ENCODE measurements at regions not wholly inside any gene's neighbourhood (a gene's known extent, or its start where the extent isn't known, plus 50 kb on each side); places are given as distances from the start of the nearest gene placed in this dataset.

GRCh38 chr11:44397586-44398178, 87.7 kb upstream of the ALX4 start:
- Histone ChIP-seq H4K91ac (ENCODE audit: low read depth, low read length) (no peak overlapping the region), H3K4me3 (ENCODE audit: low read depth, low read length) (no peak overlapping the region), H4K12ac (ENCODE audit: low read depth, low read length) (no peak overlapping the region), H3K9me3 (ENCODE audit: insufficient read depth, low read depth, low read length) (peaks cover 5% of the 10 kb centered on the region), H3K79me1 (ENCODE audit: low read length) (no peaks in the 10 kb centered on the region), H3K79me2 (ENCODE audit: control insufficient read depth, insufficient read depth, low read length, poor library complexity) (no peaks in the 10 kb centered on the region), H3K23ac (ENCODE audit: low read length) (no peak overlapping the region), H3K36me3 (ENCODE audit: control insufficient read depth in 1 of 2, insufficient read depth in 2 of 2, low read length in 2 of 2) (no peaks in the 10 kb centered on the region), H2AFZ (ENCODE audit: insufficient read depth, low read length, poor library complexity) (no peak overlapping the region), H2AK5ac (ENCODE audit: low read length) (no peak overlapping the region), H3K27me3 (ENCODE audit: insufficient read depth, low read length) (no peaks in the 10 kb centered on the region), H3K4ac (ENCODE audit: low read depth, low read length) (no peak overlapping the region), H4K8ac (ENCODE audit: low read depth, low read length) (no peak overlapping the region), H3K9ac (ENCODE audit: low read length) (no peak overlapping the region), H3K4me1 (ENCODE audit: control insufficient read depth in 1 of 2, insufficient read depth in 2 of 2, low read length in 2 of 2) (no peaks in the 10 kb centered on the region), H3K14ac (ENCODE audit: low read length) (no peak overlapping the region), H2BK120ac (ENCODE audit: insufficient read depth, low read length, poor library complexity) (no peak overlapping the region), H3K27ac (ENCODE audit: low read depth, low read length) (no peak overlapping the region), H2BK12ac (ENCODE audit: low read length) (no peak overlapping the region), H3K4me2 (ENCODE audit: low read length) (no peak overlapping the region), H3K18ac (ENCODE audit: low read length) (no peak overlapping the region), H2BK5ac (ENCODE audit: low read depth, low read length, poor library complexity) (no peak overlapping the region)
- no peak for DNase-seq
- WGBS (ENCODE audit: extremely low coverage, insufficient coverage, insufficient read length), result no CpG with 5 or more reads among the region's 7 CpGs

- no peaks in the 10 kb centered on the region for H3K36me3 ChIP-seq (ENCODE audit: control insufficient read depth in 1 of 2, insufficient read depth in 2 of 2, low read length in 2 of 2)
- no peak for DNase-seq
- no peak overlapping the region for H3K27ac ChIP-seq (ENCODE audit: low read depth, low read length)
- no peak overlapping the region for H3K18ac ChIP-seq (ENCODE audit: low read length)
- no peaks in the 10 kb centered on the region for H3K79me1 ChIP-seq (ENCODE audit: low read length)
- no peak overlapping the region for H3K4ac ChIP-seq (ENCODE audit: low read depth, low read length)
- no peak overlapping the region for H4K12ac ChIP-seq (ENCODE audit: low read depth, low read length)
- no peak overlapping the region for H3K4me2 ChIP-seq (ENCODE audit: low read length)
- no peaks in the 10 kb centered on the region for H3K79me2 ChIP-seq (ENCODE audit: control insufficient read depth, insufficient read depth, low read length, poor library complexity)
- H3K27me3 ChIP-seq (ENCODE audit: insufficient read depth, low read length), result no peaks in the 10 kb centered on the region
- no peak overlapping the region for H3K9ac ChIP-seq (ENCODE audit: low read length)
- no peak overlapping the region for H2AK5ac ChIP-seq (ENCODE audit: low read length)
- H2BK12ac ChIP-seq (ENCODE audit: low read length), result no peak overlapping the region
- H3K9me3 ChIP-seq (ENCODE audit: insufficient read depth, low read depth, low read length), result peaks cover 5% of the 10 kb centered on the region
- no peaks in the 10 kb centered on the region for H3K4me1 ChIP-seq (ENCODE audit: control insufficient read depth in 1 of 2, insufficient read depth in 2 of 2, low read length in 2 of 2)
- H3K23ac ChIP-seq (ENCODE audit: low read length), result no peak overlapping the region
- no peak overlapping the region for H4K8ac ChIP-seq (ENCODE audit: low read depth, low read length)
- H2BK5ac ChIP-seq (ENCODE audit: low read depth, low read length, poor library complexity), result no peak overlapping the region
- no CpG with 5 or more reads among the region's 15 CpGs for WGBS (ENCODE audit: extremely low coverage, insufficient coverage, insufficient read length)
- no peak overlapping the region for H2AFZ ChIP-seq (ENCODE audit: insufficient read depth, low read length, poor library complexity)
- H3K14ac ChIP-seq (ENCODE audit: low read length), result no peak overlapping the region
- no peak overlapping the region for H2BK120ac ChIP-seq (ENCODE audit: insufficient read depth, low read length, poor library complexity)
- H3K4me3 ChIP-seq (ENCODE audit: low read depth, low read length), result no peak overlapping the region
- no peak overlapping the region for H4K91ac ChIP-seq (ENCODE audit: low read depth, low read length)
These were observed 88.5 kb upstream of the ALX4 start for GRCh38 chr11:44398266-44399030.

- Histone ChIP-seq H2BK12ac (ENCODE audit: low read length) (no peak overlapping the region), H3K18ac (ENCODE audit: low read length) (no peak overlapping the region), H3K4me2 (ENCODE audit: low read length) (no peak overlapping the region), H3K36me3 (ENCODE audit: control insufficient read depth in 1 of 2, insufficient read depth in 2 of 2, low read length in 2 of 2) (no peaks in the 10 kb centered on the region), H3K79me1 (ENCODE audit: low read length) (no peaks in the 10 kb centered on the region), H3K23ac (ENCODE audit: low read length) (no peak overlapping the region), H3K4me1 (ENCODE audit: control insufficient read depth in 1 of 2, insufficient read depth in 2 of 2, low read length in 2 of 2) (no peaks in the 10 kb centered on the region), H2BK5ac (ENCODE audit: low read depth, low read length, poor library complexity) (no peak overlapping the region), H3K79me2 (ENCODE audit: control insufficient read depth, insufficient read depth, low read length, poor library complexity) (no peaks in the 10 kb centered on the region), H3K14ac (ENCODE audit: low read length) (no peak overlapping the region), H4K12ac (ENCODE audit: low read depth, low read length) (no peak overlapping the region), H4K8ac (ENCODE audit: low read depth, low read length) (no peak overlapping the region), H3K4ac (ENCODE audit: low read depth, low read length) (no peak overlapping the region), H3K27me3 (ENCODE audit: insufficient read depth, low read length) (no peaks in the 10 kb centered on the region), H3K9me3 (ENCODE audit: insufficient read depth, low read depth, low read length) (peaks cover 5% of the 10 kb centered on the region), H3K9ac (ENCODE audit: low read length) (no peak overlapping the region), H3K27ac (ENCODE audit: low read depth, low read length) (no peak overlapping the region), H2BK120ac (ENCODE audit: insufficient read depth, low read length, poor library complexity) (no peak overlapping the region), H3K4me3 (ENCODE audit: low read depth, low read length) (no peak overlapping the region), H4K91ac (ENCODE audit: low read depth, low read length) (no peak overlapping the region), H2AK5ac (ENCODE audit: low read length) (no peak overlapping the region), H2AFZ (ENCODE audit: insufficient read depth, low read length, poor library complexity) (no peak overlapping the region)
- DNase-seq, result no peak
- WGBS (ENCODE audit: extremely low coverage, insufficient coverage, insufficient read length), result no CpG with 5 or more reads among the region's 2 CpGs
These were observed 90.0 kb upstream of the ALX4 start for GRCh38 chr11:44399968-44400367.

- no peaks in the 10 kb centered on the region for H3K27me3 ChIP-seq (ENCODE audit: insufficient read depth, low read length)
- WGBS (ENCODE audit: extremely low coverage, insufficient coverage, insufficient read length), result no CpG with 5 or more reads among the region's 5 CpGs
These were observed 90.5 kb upstream of the ALX4 start for GRCh38 chr11:44400431-44400830.

More at GRCh38 chr11:44400431-44400830, 90.5 kb upstream of the ALX4 start:
- no peak overlapping the region for H4K91ac ChIP-seq (ENCODE audit: low read depth, low read length)
- no peak for DNase-seq
- H2BK5ac ChIP-seq (ENCODE audit: low read depth, low read length, poor library complexity), result no peak overlapping the region
- no peak overlapping the region for H3K18ac ChIP-seq (ENCODE audit: low read length)
- no peak overlapping the region for H3K23ac ChIP-seq (ENCODE audit: low read length)
- no peaks in the 10 kb centered on the region for H3K79me2 ChIP-seq (ENCODE audit: control insufficient read depth, insufficient read depth, low read length, poor library complexity)
- no peak overlapping the region for H2BK120ac ChIP-seq (ENCODE audit: insufficient read depth, low read length, poor library complexity)
- H3K9ac ChIP-seq (ENCODE audit: low read length), result no peak overlapping the region
- no peaks in the 10 kb centered on the region for H3K4me1 ChIP-seq (ENCODE audit: control insufficient read depth in 1 of 2, insufficient read depth in 2 of 2, low read length in 2 of 2)
- no peak overlapping the region for H3K27ac ChIP-seq (ENCODE audit: low read depth, low read length)
- H4K8ac ChIP-seq (ENCODE audit: low read depth, low read length), result no peak overlapping the region
- H3K36me3 ChIP-seq (ENCODE audit: control insufficient read depth in 1 of 2, insufficient read depth in 2 of 2, low read length in 2 of 2), result no peaks in the 10 kb centered on the region
- no peak overlapping the region for H2BK12ac ChIP-seq (ENCODE audit: low read length)
- H2AK5ac ChIP-seq (ENCODE audit: low read length), result no peak overlapping the region
- H2AFZ ChIP-seq (ENCODE audit: insufficient read depth, low read length, poor library complexity), result no peak overlapping the region
- H3K4me3 ChIP-seq (ENCODE audit: low read depth, low read length), result no peak overlapping the region
- H3K14ac ChIP-seq (ENCODE audit: low read length), result no peak overlapping the region
- peaks cover 5% of the 10 kb centered on the region for H3K9me3 ChIP-seq (ENCODE audit: insufficient read depth, low read depth, low read length)
- H4K12ac ChIP-seq (ENCODE audit: low read depth, low read length), result no peak overlapping the region
- H3K79me1 ChIP-seq (ENCODE audit: low read length), result no peaks in the 10 kb centered on the region
- no peak overlapping the region for H3K4me2 ChIP-seq (ENCODE audit: low read length)
- H3K4ac ChIP-seq (ENCODE audit: low read depth, low read length), result no peak overlapping the region

Measured in trophoblast cell (in vitro differentiated cells and primary cell).